GM12878 (cell line): ENCODE measurements at regions not wholly inside any gene's neighbourhood (a gene's known extent, or its start where the extent isn't known, plus 50 kb on each side); places are given as distances from the start of the nearest gene placed in this dataset.

Experiments
- ATAC-seq: fragments of 200-7000 bp; cut with Tn5 transposase; 3 replicates; pipeline ENCODE4 v1.9.1; 2020; ENCODE audit warnings: mild to moderate bottlenecking, moderate library complexity
- BruUV-seq: library from RNA; stranded (reverse); fragments of 400-500 nt; replicated peaks from 2 replicates; lab custom pipeline; 2021; lab: Mats Ljungman, UMichigan
- CTCF ChIA-PET: fragments of 300-600 bp; sonication (Branson Sonifier 250); formaldehyde crosslinking; extraction: SDS; loops from one replicate; lab custom pipeline; 2021; ENCODE audit warnings: inconsistent platforms; lab: Yijun Ruan, JAX
- POLR2A ChIA-PET: fragments of 350-600 bp; formaldehyde crosslinking; extraction: SDS; loops from one replicate; lab custom pipeline; 2021; ENCODE audit warnings: inconsistent platforms; lab: Charles Lee
- RAD21 ChIA-PET: fragments of 300-600 bp; sonication (Branson Sonifier 250); formaldehyde crosslinking; loops from one replicate; lab custom pipeline; 2023; ENCODE audit warnings: antibody characterized with exemption; ENCODE audit not compliant: unreplicated experiment; lab: Charles Lee
- SMC1A ChIA-PET: fragments of 300-600 bp; sonication (Branson Sonifier 250); formaldehyde crosslinking; loops from one replicate; lab custom pipeline; 2023; ENCODE audit not compliant: unreplicated experiment, uncharacterized antibody; lab: Charles Lee
- DNase-seq: peaks from one replicate; pipeline ENCODE4 v3.0.0-alpha.2; 2011; ENCODE audit warnings: low read depth, low spot score
- FAIRE-seq: peaks from 3 replicates; lab custom pipeline; 2011; peaks lifted over from hg19 to GRCh38; lab: Jason Lieb, UNC
- H2AFZ ChIP-seq: 2 replicates; pipeline ENCODE4 v1.6.0; 2011; ENCODE audit warnings: low read depth, low read length, control low read depth; ENCODE audit not compliant: control insufficient read depth
- H3K27ac ChIP-seq: 2 replicates; pipeline ENCODE4 v1.5.1; 2011; ENCODE audit warnings: control low read depth; ENCODE audit not compliant: control insufficient read depth, insufficient read depth
- H3K27me3 ChIP-seq, 2 experiments: replicated peaks in 1 of 2; 2 replicates each; pipeline versions ENCODE4 v1.6.0 to v1.6.1; 2011; ENCODE audit warnings: low read length in 1 of 2; ENCODE audit not compliant: control insufficient read depth in 2 of 2, insufficient read depth in 2 of 2
- H3K36me3 ChIP-seq, 2 experiments: 2 replicates each; pipeline ENCODE4 v1.5.1; 2011; ENCODE audit warnings: low read length in 1 of 2; ENCODE audit not compliant: control insufficient read depth in 2 of 2, insufficient read depth in 2 of 2
- H3K4me1 ChIP-seq: 2 replicates; pipeline ENCODE4 v1.6.1; 2011; ENCODE audit warnings: mild to moderate bottlenecking, low read length, moderate library complexity, mixed read lengths; ENCODE audit not compliant: control insufficient read depth, insufficient read depth
- H3K4me2 ChIP-seq: 2 replicates; pipeline ENCODE4 v1.6.0; 2011; ENCODE audit warnings: control low read depth; ENCODE audit not compliant: control insufficient read depth, insufficient read depth
- H3K4me3 ChIP-seq: fragments of 200-600 bp; sonication (generic); 2 replicates; pipeline ENCODE4 v1.5.1; 2016
- H3K79me2 ChIP-seq: 2 replicates; pipeline ENCODE4 v1.6.0; 2011; ENCODE audit warnings: low read length; ENCODE audit not compliant: control insufficient read depth, insufficient read depth
- H3K9ac ChIP-seq: 2 replicates; pipeline ENCODE4 v1.8.0; 2011; ENCODE audit warnings: low read length, control low read depth, mixed read lengths; ENCODE audit not compliant: control insufficient read depth, insufficient read depth
- H3K9me3 ChIP-seq: replicated peaks from 3 replicates; pipeline ENCODE4 v1.5.1; 2011; ENCODE audit warnings: mild to moderate bottlenecking, low read length; ENCODE audit not compliant: control insufficient read depth, insufficient read depth
- H4K20me1 ChIP-seq: 2 replicates; pipeline ENCODE4 v1.6.0; 2011; ENCODE audit not compliant: control insufficient read depth, insufficient read depth
- CHD4 ChIP-seq: fragments of 200-600 bp; sonication (generic); IDR thresholded peaks from 2 replicates; pipeline ENCODE4 v1.6.1; 2016; ENCODE audit warnings: mild to moderate bottlenecking
- CREM ChIP-seq: IDR thresholded peaks from 2 replicates; pipeline ENCODE4 v1.6.1; 2014; ENCODE audit warnings: antibody characterized with exemption, low read depth
- HDAC6 ChIP-seq: fragments of 200-600 bp; sonication (generic); IDR thresholded peaks from one replicate; pipeline ENCODE4 v1.8.0; 2017; ENCODE audit warnings: antibody characterized with exemption; ENCODE audit not compliant: unreplicated experiment
- HDGF ChIP-seq: fragments of 450-650 bp; IDR thresholded peaks from 2 replicates; pipeline ENCODE4 v1.6.1; 2016; ENCODE audit warnings: antibody characterized with exemption
- MXI1 ChIP-seq: fragments of 150-350 bp; IDR thresholded peaks from 2 replicates; pipeline ENCODE4 v1.6.1; 2011; ENCODE audit warnings: low read depth, mild to moderate bottlenecking, inconsistent platforms, low read length, improper control_type of control experiment
- NFXL1 ChIP-seq: fragments of 450-650 bp; IDR thresholded peaks from 2 replicates; pipeline ENCODE4 v1.6.1; 2017; ENCODE audit warnings: antibody characterized with exemption, mild to moderate bottlenecking, borderline replicate concordance
- NR2F1 ChIP-seq: fragments of 450-650 bp; conservative IDR thresholded peaks from 2 replicates; pipeline ENCODE4 v1.6.1; 2017; ENCODE audit warnings: mild to moderate bottlenecking
- RAD21 ChIP-seq: IDR thresholded peaks from 2 replicates; pipeline ENCODE4 v1.6.1; 2011; ENCODE audit warnings: mild to moderate bottlenecking, low read depth, low read length, moderate library complexity; ENCODE audit not compliant: insufficient read depth
- RUNX3 ChIP-seq: IDR thresholded peaks from 2 replicates; pipeline ENCODE4 v1.6.1; 2012; ENCODE audit warnings: low read length, inconsistent platforms
- SMARCA5 ChIP-seq: fragments of 450-650 bp; IDR thresholded peaks from 2 replicates; pipeline ENCODE4 v1.6.1; 2017; ENCODE audit warnings: mild to moderate bottlenecking
- SMC3 ChIP-seq: IDR thresholded peaks from 2 replicates; pipeline ENCODE4 v1.6.1; 2011; ENCODE audit warnings: low read length, improper control_type of control experiment, borderline replicate concordance
- TCF12 ChIP-seq: IDR thresholded peaks from 2 replicates; pipeline ENCODE4 v1.6.1; 2011; ENCODE audit warnings: low read depth, mild to moderate bottlenecking, low read length
- YY1 ChIP-seq: IDR thresholded peaks from 2 replicates; pipeline ENCODE4 v1.6.1; 2011; ENCODE audit warnings: low read depth, mild to moderate bottlenecking, low read length
- whole genome bisulfite sequencing: methylation state at CpG from one replicate; pipeline ENCODE4 v1.1.6; 2016; ENCODE audit warnings: low lambda C conversion rate; ENCODE audit not compliant: insufficient replicate concordance, insufficient coverage; ENCODE audit errors: missing lambda C conversion rate; 5-methylcytosine and 5-hydroxymethylcytosine counted together
- in situ Hi-C: fragments of 300-500 bp; cut with MboI; formaldehyde crosslinking; loops from 9 replicates; pipeline ENCODE4 v1.14.3; 2018; ENCODE audit warnings: mixed read lengths
- intact Hi-C: fragments of 100-400 bp; cut with micrococcal nuclease; formaldehyde crosslinking; loops from one replicate; pipeline ENCODE4 v1.14.2; 2022; ENCODE audit not compliant: unreplicated experiment
- TF ChIP-seq, protein P1 (sequence below): fragments of 150-350 bp; IDR thresholded peaks from 2 replicates; pipeline ENCODE4 v1.6.1; 2016; ENCODE audit warnings: low read depth, low read length

DNA sequence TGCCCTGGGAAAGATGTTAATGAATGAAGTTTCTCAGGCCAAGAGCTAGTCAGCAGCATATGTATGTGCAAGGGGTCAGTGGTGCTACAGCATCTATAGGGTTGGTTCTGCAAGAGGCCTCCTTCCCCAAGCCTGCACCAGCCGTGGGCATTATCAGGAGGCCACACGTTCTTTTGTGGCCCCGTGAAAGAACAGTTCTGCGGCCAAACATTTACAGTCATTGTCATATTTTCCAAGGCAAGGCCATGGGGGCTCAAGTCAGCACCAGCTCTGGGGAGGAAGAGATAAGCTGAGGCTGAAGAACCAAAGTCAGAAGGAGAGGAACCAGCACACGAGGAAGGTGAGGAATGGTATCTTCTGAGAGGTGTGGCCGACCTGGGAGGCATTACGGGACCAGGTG, 54.4 kb upstream of the TMEM72 start:
- Histone ChIP-seq H2AFZ (no peak overlapping the region), H3K27ac (no peak overlapping the region), H3K9ac (no peak overlapping the region), H3K79me2 (no peaks in the 10 kb centered on the region), H3K4me2 (no peak overlapping the region), H3K36me3 (no peaks in the 10 kb centered on the region), H3K4me3 (no peak overlapping the region), H3K27me3 (no peaks in the 10 kb centered on the region; a peak in 2 of 4 replicates), H3K4me1 (0 out of 2 replicates have a peak, but pooled peaks cover under 1% of the 10 kb centered on the region), H4K20me1 (no peaks in the 10 kb centered on the region), H3K9me3 (no peaks in the 10 kb centered on the region)
- ATAC-seq = no peak
- FAIRE-seq = no peak
- POLR2A ChIA-PET = no interaction called here
- no peak for TF ChIP-seq CREM
- TF ChIP-seq NFXL1 = no peak
- no peak for TF ChIP-seq HDAC6
- WGBS = under 1% methylated on average over 7 of the region's 7 CpGs
- BruUV-seq = no TSS peak
- SMC1A ChIA-PET = no interaction called here
- intact Hi-C loops (loop anchor here (1.0 to 10.0 kb wide), 4 partner anchors 282 to 1185 kb away; no protein-coding TSS in a partner anchor), in situ Hi-C loops (loop anchor here (25.0 kb wide), 1 partner anchor 469 kb away; the partner anchor contains the start of gene CXCL12)
- CTCF ChIA-PET = interaction anchor here (1.2 to 1.6 kb wide), 3 partner anchors 9 to 68 kb away, joined by 3 to 4 read pairs (median 3); no protein-coding TSS in a partner anchor
- RAD21 ChIA-PET = no interaction called here
- no peak for DNase-seq

DNA sequence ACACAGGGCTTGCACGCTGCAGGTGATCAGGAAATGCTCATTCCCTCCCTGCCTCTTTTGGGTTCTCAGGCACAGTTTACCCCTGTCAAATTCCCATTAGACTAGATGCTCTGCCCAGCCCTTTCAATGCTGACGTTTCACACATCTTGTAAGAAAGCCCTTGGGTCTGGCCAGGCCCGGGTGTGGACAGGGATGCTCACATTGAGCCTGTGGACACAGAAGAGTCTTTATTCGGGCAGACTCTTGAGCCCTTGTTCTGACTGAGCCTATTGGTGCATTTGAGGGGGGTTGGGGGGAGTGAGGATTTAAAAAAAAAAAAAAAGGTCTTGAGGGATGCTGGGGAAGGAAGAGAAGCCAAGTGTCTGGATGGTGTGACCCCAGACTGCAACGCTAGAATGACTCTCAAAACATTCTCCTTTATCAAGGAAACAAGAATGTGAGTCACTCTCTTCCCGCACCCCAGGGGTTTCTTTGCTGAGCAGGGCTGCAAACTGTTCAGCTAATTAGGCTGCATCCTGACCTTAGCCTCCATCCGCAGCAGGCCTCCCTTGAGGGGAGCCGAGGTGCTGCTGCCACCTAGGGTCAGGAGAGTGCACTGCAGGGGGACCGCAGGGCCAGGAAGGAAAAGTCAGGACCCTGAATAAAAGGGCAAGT, 53.6 kb upstream of the TMEM72 start:
- RAD21 ChIA-PET = interaction anchor here (0.9 to 1.5 kb wide), 2 partner anchors 471 to 472 kb away, joined by 3 read pairs; no protein-coding TSS in a partner anchor
- 20% methylated on average over 9 of the region's 9 CpGs for WGBS
- DNase-seq = no peak
- 0 out of 2 replicates have a peak, but pooled peaks have one; percentile 38 for TF ChIP-seq YY1
- TF ChIP-seq SMARCA5 = peak; percentile 58; the same call in 1 of the 2 replicates
- no peak for TF ChIP-seq MXI1
- peak; percentile 33; the same call in 1 of the 2 replicates for TF ChIP-seq RUNX3
- TF ChIP-seq CHD4 = no peak
- TF ChIP-seq, protein P1, sequence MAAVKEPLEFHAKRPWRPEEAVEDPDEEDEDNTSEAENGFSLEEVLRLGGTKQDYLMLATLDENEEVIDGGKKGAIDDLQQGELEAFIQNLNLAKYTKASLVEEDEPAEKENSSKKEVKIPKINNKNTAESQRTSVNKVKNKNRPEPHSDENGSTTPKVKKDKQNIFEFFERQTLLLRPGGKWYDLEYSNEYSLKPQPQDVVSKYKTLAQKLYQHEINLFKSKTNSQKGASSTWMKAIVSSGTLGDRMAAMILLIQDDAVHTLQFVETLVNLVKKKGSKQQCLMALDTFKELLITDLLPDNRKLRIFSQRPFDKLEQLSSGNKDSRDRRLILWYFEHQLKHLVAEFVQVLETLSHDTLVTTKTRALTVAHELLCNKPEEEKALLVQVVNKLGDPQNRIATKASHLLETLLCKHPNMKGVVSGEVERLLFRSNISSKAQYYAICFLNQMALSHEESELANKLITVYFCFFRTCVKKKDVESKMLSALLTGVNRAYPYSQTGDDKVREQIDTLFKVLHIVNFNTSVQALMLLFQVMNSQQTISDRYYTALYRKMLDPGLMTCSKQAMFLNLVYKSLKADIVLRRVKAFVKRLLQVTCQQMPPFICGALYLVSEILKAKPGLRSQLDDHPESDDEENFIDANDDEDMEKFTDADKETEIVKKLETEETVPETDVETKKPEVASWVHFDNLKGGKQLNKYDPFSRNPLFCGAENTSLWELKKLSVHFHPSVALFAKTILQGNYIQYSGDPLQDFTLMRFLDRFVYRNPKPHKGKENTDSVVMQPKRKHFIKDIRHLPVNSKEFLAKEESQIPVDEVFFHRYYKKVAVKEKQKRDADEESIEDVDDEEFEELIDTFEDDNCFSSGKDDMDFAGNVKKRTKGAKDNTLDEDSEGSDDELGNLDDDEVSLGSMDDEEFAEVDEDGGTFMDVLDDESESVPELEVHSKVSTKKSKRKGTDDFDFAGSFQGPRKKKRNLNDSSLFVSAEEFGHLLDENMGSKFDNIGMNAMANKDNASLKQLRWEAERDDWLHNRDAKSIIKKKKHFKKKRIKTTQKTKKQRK = no peak
- TF ChIP-seq TCF12 = no peak
- TF ChIP-seq RAD21 = peak; percentile 96
- TF ChIP-seq NR2F1 = 0 out of 2 replicates have a peak, but pooled peaks have one; percentile 23
- no peak for TF ChIP-seq HDGF
- TF ChIP-seq SMC3 = peak; percentile 69

More for the DNA sequence above, 53.6 kb upstream of the TMEM72 start:
- intact Hi-C loops = loop anchor here (1.0 to 10.0 kb wide), 4 partner anchors 283 to 1186 kb away; no protein-coding TSS in a partner anchor
- Histone ChIP-seq H3K9me3 (no peaks in the 10 kb centered on the region), H4K20me1 (no peaks in the 10 kb centered on the region), H3K27me3 (no peaks in the 10 kb centered on the region; a peak in 2 of 4 replicates), H3K36me3 (no peaks in the 10 kb centered on the region), H3K27ac (no peak overlapping the region), H3K9ac (no peak overlapping the region), H3K4me1 (peaks cover 5% of the 10 kb centered on the region; the same call in 1 of the 2 replicates), H3K4me3 (no peak overlapping the region), H2AFZ (no peak overlapping the region), H3K79me2 (no peaks in the 10 kb centered on the region), H3K4me2 (no peak overlapping the region)
- SMC1A ChIA-PET = no interaction called here
- FAIRE-seq (peak; percentile 79), ATAC-seq (peak; percentile 86)
- POLR2A ChIA-PET = no interaction called here
- CTCF ChIA-PET = interaction anchor here (0.6 to 1.6 kb wide), 11 partner anchors 10 to 471 kb away, joined by 3 to 5 read pairs (median 3); no protein-coding TSS in a partner anchor
- no TSS peak for BruUV-seq
- in situ Hi-C loops = loop anchor here (25.0 kb wide), 1 partner anchor 470 kb away; the partner anchor contains the start of gene CXCL12
